Adrenal gland (tissue), 5 donors: ENCODE measurements at regions not wholly inside any gene's neighbourhood (a gene's known extent, or its start where the extent isn't known, plus 50 kb on each side); places are given as distances from the start of the nearest gene placed in this dataset.

ENCODE experiments used
- CTCF ChIP-seq, 6 experiments: fragments of 450-650 bp in 4 of 6; fragments of 200-600 bp in 2 of 6; sonication (generic) in 1 of 6; IDR thresholded peaks; 1 replicate in 5 of 6; 2 replicates in 1 of 6; pipeline versions ENCODE4 v1.5.1 to v1.8.0; 2016 to 2021; ENCODE audit warnings: antibody characterized with exemption in 6 of 6, mild to moderate bottlenecking in 2 of 6, moderate library complexity in 1 of 6
- POLR2A ChIP-seq, 2 donors: fragments of 450-650 bp; IDR thresholded peaks; one replicate each; pipeline ENCODE4 v1.6.1; 2017; ENCODE audit warnings: antibody characterized with exemption in 2 of 2, mild to moderate bottlenecking in 2 of 2, moderate library complexity in 1 of 2
- donor health status: DM: no; HTN: no; CAD: no.

GRCh38 chr16:17962726-17963125, 373.8 kb downstream of the NPIPA8 start:
- TF ChIP-seq CTCF (IDR thresholded peaks at IDR 0.05) (no peak), POLR2A (IDR thresholded peaks at IDR 0.05) (no peak)
